CD4-positive, alpha-beta T cell (primary cell): ENCODE measurements at regions not wholly inside any gene's neighbourhood (a gene's known extent, or its start where the extent isn't known, plus 50 kb on each side); places are given as distances from the start of the nearest gene placed in this dataset.

Experiments used
- ATAC-seq: fragments of 200-7000 bp; cut with Tn5 transposase; one replicate; pipeline ENCODE4 v1.10.0; 2022; ENCODE audit warnings: mild to moderate bottlenecking; ENCODE audit not compliant: poor library complexity
- CTCF ChIA-PET: fragments of 350-600 bp; sonication (Branson Sonifier 250); formaldehyde crosslinking; loops from one replicate; lab custom pipeline; 2021; ENCODE audit warnings: antibody characterized with exemption, inconsistent platforms; lab: Charles Lee
- POLR2A ChIA-PET: fragments of 350-600 bp; sonication (Branson Sonifier 250); formaldehyde crosslinking; loops from one replicate; lab custom pipeline; 2021; ENCODE audit warnings: antibody characterized with exemption, inconsistent platforms; lab: Charles Lee
- DNase-seq, 14 experiments: peaks; one replicate each; pipeline ENCODE4 v3.0.0-alpha.2; 2013 to 2020; ENCODE audit warnings: mixed read lengths in 2 of 14
- H3K27ac ChIP-seq, 2 donors: one replicate each; pipeline versions ENCODE4 v1.5.1 to v1.7.0; 2013; ENCODE audit warnings: low read length in 2 of 2, low read depth in 1 of 2, mild to moderate bottlenecking in 1 of 2
- H3K27me3 ChIP-seq, 2 experiments: 1 replicate in 1 of 2; 2 replicates in 1 of 2; pipeline versions ENCODE4 v1.6.1 to v1.7.0; 2013; ENCODE audit warnings: low read length in 2 of 2, control low read depth in 1 of 2, mild to moderate bottlenecking in 1 of 2, moderate library complexity in 1 of 2; ENCODE audit not compliant: insufficient read depth in 2 of 2, control insufficient read depth in 1 of 2
- H3K36me3 ChIP-seq: one replicate; pipeline ENCODE4 v1.6.1; 2013; ENCODE audit warnings: low read length, control low read depth; ENCODE audit not compliant: insufficient read depth
- H3K4me1 ChIP-seq: one replicate; pipeline ENCODE4 v1.6.1; 2013; ENCODE audit warnings: low read length, control low read depth; ENCODE audit not compliant: insufficient read depth
- H3K4me3 ChIP-seq: one replicate; pipeline ENCODE4 v1.5.1; 2013; ENCODE audit warnings: mild to moderate bottlenecking, low read length, moderate library complexity
- H3K9me3 ChIP-seq, 2 experiments: 1 replicate in 1 of 2; 2 replicates in 1 of 2; pipeline versions ENCODE4 v1.6.1 to v1.7.0; 2013; ENCODE audit warnings: low read length in 2 of 2, mild to moderate bottlenecking in 2 of 2, control low read depth in 1 of 2, moderate library complexity in 1 of 2; ENCODE audit not compliant: control insufficient read depth in 1 of 2, insufficient read depth in 1 of 2
- H3K27ac Mint-ChIP-seq: one replicate; pipeline ENCODE4 v1.8.0; 2020; ENCODE audit warnings: mixed read lengths
- H3K27me3 Mint-ChIP-seq: one replicate; pipeline ENCODE4 v1.8.0; 2021; ENCODE audit warnings: mixed read lengths
- H3K36me3 Mint-ChIP-seq: one replicate; pipeline ENCODE4 v1.8.0; 2021; ENCODE audit warnings: low read depth, mixed read lengths
- H3K4me1 Mint-ChIP-seq: one replicate; pipeline ENCODE4 v1.8.0; 2021; ENCODE audit warnings: low read depth, mixed read lengths
- H3K4me3 Mint-ChIP-seq: one replicate; pipeline ENCODE4 v1.8.0; 2020; ENCODE audit warnings: mild to moderate bottlenecking, mixed read lengths
- H3K9me3 Mint-ChIP-seq: one replicate; pipeline ENCODE4 v1.8.0; 2020; ENCODE audit warnings: mixed read lengths
- intact Hi-C, 2 experiments: fragments of 100-400 bp; cut with DNase I in 1 of 2; cut with micrococcal nuclease in 1 of 2; formaldehyde crosslinking; loops; one replicate each; pipeline versions ENCODE4 v1.15.1 to v1.9.0; 2023 to 2025; cut with DNase I, micrococcal nuclease
- TF ChIP-seq, protein P1 (sequence below): fragments of 200-600 bp; IDR thresholded peaks from one replicate; pipeline ENCODE4 v1.8.0; 2022; ENCODE audit warnings: antibody characterized with exemption, mild to moderate bottlenecking

DNA sequence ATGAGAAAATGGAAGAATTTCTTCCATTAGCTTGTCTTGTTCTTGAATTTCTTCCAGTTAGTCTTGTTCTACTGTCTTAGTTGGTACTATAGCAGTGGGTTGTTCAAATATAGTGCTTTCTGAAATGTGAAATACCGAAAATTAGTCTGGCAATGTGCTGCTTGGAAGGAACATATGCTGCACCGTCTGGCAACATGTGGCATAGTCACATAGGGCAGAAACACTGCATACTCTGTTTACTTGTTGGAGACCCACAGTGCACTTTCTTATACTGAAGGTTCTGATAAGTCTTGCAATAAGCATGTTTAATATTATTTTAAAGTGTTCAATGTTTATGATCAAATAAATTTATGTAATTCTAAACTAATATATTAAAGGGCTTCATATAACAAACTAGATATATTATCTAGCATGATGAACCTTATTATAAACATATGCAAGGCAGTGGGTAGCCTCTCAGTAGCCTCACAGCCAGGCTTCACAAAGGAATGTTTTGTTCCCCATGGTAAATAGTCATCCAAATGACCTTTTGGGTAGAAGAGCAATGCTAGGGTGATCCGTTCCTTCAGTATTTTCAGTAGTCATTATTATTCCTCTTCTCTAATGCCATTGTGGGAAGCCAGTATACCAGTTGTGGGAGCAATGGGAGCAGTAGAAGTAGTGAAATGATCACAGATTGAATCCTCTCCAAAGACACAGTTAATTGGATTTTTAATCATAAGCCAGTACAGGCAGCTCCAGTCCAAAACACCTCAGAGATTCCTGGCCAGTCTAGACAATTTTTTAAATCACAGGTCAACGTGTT is 1106.7 kb downstream of the DTWD2 start:
- Mint-ChIP-seq H3K27ac (no peak overlapping the region), H3K4me3 (no peak overlapping the region), H3K27me3 (no peaks in the 10 kb centered on the region), H3K36me3 (no peaks in the 10 kb centered on the region), H3K9me3 (peaks cover 4% of the 10 kb centered on the region), H3K4me1 (no peaks in the 10 kb centered on the region)
- Histone ChIP-seq H3K4me3 (no peak overlapping the region), H3K9me3 (no peaks in the 10 kb centered on the region), H3K4me1 (no peaks in the 10 kb centered on the region), H3K36me3 (no peaks in the 10 kb centered on the region), H3K27ac (no peak overlapping the region), H3K27me3 (no peaks in the 10 kb centered on the region)
- CTCF ChIA-PET: no interaction called here
- ATAC-seq (no peak), DNase-seq (no peak)
- intact Hi-C loops: no loop called here
- TF ChIP-seq, protein P1, sequence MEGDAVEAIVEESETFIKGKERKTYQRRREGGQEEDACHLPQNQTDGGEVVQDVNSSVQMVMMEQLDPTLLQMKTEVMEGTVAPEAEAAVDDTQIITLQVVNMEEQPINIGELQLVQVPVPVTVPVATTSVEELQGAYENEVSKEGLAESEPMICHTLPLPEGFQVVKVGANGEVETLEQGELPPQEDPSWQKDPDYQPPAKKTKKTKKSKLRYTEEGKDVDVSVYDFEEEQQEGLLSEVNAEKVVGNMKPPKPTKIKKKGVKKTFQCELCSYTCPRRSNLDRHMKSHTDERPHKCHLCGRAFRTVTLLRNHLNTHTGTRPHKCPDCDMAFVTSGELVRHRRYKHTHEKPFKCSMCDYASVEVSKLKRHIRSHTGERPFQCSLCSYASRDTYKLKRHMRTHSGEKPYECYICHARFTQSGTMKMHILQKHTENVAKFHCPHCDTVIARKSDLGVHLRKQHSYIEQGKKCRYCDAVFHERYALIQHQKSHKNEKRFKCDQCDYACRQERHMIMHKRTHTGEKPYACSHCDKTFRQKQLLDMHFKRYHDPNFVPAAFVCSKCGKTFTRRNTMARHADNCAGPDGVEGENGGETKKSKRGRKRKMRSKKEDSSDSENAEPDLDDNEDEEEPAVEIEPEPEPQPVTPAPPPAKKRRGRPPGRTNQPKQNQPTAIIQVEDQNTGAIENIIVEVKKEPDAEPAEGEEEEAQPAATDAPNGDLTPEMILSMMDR: no peak
- POLR2A ChIA-PET: no interaction called here

DNA sequence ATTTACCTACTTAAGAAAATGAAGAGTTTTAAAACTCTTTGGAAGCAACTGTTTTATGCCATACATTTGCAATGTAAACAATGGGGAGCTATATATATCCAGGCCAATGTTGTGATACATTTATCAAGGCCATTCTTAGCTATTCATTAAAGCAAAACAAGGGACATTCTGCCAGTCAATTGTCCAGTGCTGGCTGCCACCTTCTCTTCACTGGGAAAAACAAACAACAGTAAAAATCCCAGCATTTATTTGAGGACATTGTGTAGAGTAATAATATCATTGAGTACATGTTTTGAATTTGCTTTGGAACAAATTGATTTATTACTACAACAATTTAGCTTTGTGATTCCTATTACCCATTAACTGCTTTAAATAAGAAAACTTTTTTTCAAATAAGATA is 1107.4 kb downstream of the DTWD2 start:
- ChIA-PET POLR2A (no interaction called here), CTCF (no interaction called here)
- H3K9me3 Mint-ChIP-seq: peaks cover 3% of the 10 kb centered on the region
- no peaks in the 10 kb centered on the region for H3K4me1 Mint-ChIP-seq
- H3K27ac Mint-ChIP-seq: no peak overlapping the region
- Histone ChIP-seq H3K27ac (no peak overlapping the region), H3K4me3 (no peak overlapping the region), H3K9me3 (no peaks in the 10 kb centered on the region), H3K4me1 (no peaks in the 10 kb centered on the region), H3K27me3 (no peaks in the 10 kb centered on the region), H3K36me3 (no peaks in the 10 kb centered on the region)
- no peak overlapping the region for H3K4me3 Mint-ChIP-seq
- DNase-seq: no peak
- intact Hi-C loops: no loop called here
- TF ChIP-seq, protein P1: no peak
- no peaks in the 10 kb centered on the region for H3K36me3 Mint-ChIP-seq
- H3K27me3 Mint-ChIP-seq: no peaks in the 10 kb centered on the region
- no peak for ATAC-seq

DNA sequence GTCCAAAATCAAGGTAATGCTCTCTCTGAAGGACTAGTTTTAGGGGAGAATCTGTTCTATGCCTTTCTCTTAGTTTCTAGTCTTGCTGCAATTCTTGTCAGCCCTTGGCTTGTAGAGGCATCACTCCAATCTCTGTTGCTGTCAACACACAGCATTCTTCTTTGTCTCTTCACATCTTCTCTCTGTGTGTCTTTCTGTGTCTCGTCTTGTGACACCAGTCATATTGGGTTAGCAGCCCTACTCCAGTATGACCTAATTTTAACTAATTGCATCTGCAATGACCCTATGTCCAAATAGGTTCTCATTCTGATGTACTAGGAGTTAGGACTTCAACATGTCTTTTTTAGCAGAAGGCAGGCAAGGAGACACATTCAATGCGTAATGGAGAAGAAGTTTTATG is 1110.6 kb downstream of the DTWD2 start:
- H3K36me3 ChIP-seq: no peaks in the 10 kb centered on the region
- Mint-ChIP-seq H3K4me3 (no peak overlapping the region), H3K9me3 (no peaks in the 10 kb centered on the region), H3K27me3 (no peaks in the 10 kb centered on the region), H3K27ac (no peak overlapping the region), H3K4me1 (no peaks in the 10 kb centered on the region), H3K36me3 (no peaks in the 10 kb centered on the region)
- ChIA-PET CTCF (no interaction called here), POLR2A (no interaction called here)
- ATAC-seq (no peak), DNase-seq (no peak)
- intact Hi-C loops: no loop called here
- no peak overlapping the region for H3K4me3 ChIP-seq
- H3K27ac ChIP-seq: no peak overlapping the region
- TF ChIP-seq, protein P1: no peak
- H3K27me3 ChIP-seq: no peaks in the 10 kb centered on the region
- no peaks in the 10 kb centered on the region for H3K4me1 ChIP-seq
- peaks cover 0 to 2% of the 10 kb centered on the region in 2 experiments for H3K9me3 ChIP-seq
